ENCODE measurements at regions not wholly inside any gene's neighbourhood (a gene's known extent, or its start where the extent isn't known, plus 50 kb on each side); places are given as distances from the start of the nearest gene placed in this dataset.

DNA sequence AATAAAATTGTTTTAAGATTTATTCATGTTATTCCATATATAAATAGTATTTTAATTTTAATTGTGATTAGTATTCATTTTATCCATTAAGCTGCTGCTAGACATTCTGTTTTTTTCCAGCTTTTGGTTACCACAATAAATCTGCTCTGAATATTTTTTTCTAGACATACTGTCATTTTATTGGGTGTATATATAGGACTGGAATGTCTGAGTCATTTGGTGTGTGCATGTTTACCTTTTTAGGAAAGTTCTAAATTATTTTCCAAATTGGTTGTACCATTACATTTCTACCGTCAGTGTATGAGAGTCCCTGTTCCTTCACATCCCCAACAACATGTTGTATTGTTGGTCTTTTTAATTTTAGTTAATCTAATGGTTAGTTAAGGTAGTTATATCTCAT is 1138.1 kb downstream of the REEP3 start:
- TF ChIP-seq CTCF (IDR thresholded peaks at IDR 0.05) = no peak
- TF ChIP-seq POLR2A (IDR thresholded peaks at IDR 0.05) = no peak
- TF ChIP-seq EP300 (IDR thresholded peaks at IDR 0.05) = no peak
